GM21619 (cell line): ENCODE measurements at regions not wholly inside any gene's neighbourhood (a gene's known extent, or its start where the extent isn't known, plus 50 kb on each side); places are given as distances from the start of the nearest gene placed in this dataset.
"Not testable (repeated sequence)": the region's sequence is repeated elsewhere in the genome, so short reads cannot be mapped to it uniquely, and the experiment has no call there.

Experiments used
- ATAC-seq: cut with Tn5 transposase; IDR thresholded peaks from one replicate; pipeline ENCODE4 v1.9.1; 2021; ENCODE audit not compliant: unreplicated experiment

DNA sequence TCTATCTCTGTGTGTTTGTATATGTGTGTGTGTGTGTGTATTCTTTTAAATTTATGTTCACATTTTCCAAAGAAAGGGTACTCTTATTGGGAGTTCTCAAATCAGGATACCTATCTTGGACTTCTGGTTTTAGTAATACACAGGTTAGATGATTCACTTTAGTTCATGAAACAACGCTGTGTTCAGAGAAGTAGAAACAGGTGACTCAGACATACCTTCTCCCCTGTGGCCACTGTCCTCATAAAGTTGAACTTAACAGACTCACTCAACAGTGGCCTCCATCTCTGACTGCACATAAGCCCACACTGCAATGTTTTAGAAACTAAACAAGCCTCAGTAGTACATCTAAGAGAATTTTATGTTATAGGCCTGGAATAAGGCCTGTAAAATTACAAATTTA is 566.6 kb upstream of the VRK2 start:
- no peak for ATAC-seq

DNA sequence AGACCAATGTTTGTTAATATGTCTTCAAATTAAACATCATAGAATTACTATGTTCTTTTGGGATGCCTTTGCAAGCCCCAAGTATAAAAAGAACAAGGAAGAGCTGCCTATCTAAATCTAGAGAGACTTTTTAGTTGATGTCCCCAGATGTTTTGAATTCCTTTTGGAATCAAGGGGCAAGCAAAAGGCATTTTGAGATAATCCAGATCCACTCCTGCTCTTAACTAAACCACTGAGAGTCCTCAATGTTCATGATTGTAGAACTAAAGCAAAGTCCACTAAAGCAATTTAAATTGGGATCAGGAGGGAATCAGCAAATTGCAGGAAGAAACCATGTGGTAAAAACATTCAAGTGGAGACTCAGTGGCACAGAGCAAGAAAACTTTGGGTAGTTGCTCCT is 558.5 kb upstream of the VRK2 start:
- ATAC-seq = no peak

DNA sequence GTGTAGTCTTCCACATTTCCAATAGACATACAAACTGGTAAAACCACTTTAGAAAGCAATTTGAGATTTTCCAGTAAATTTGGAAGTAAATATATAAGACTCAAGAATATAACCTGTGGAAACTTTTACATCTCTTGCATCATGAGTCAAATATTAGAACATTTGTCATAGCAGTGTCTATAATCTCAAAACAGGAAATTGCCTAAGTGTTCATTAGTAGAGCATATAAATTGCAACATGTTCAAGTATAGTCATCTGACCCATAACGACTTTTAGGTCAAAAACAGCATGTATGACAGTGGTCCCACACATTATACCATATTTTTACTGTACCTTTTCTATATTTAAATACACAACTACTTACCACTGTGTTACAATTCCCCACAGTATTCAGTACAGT is 555.9 kb upstream of the VRK2 start:
- no peak for ATAC-seq

DNA sequence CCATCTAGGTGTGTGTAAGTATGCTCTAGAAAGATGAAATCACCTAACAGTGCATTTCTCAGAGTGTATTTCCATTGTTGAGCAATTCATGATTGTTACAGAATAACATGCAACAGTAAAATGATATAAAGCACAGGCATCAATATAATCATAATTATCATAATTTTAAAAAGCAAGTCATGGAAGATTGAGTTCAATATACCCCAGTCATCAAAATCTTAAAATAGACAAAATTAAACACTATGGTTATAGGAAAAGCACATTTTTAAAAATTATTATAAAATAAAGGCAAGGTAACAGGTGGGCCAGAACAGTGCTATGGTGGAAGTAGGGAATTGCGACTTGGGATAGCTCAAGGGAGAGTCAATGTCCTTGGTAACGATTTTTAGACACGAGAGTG is 555.4 kb upstream of the VRK2 start:
- ATAC-seq = no peak

DNA sequence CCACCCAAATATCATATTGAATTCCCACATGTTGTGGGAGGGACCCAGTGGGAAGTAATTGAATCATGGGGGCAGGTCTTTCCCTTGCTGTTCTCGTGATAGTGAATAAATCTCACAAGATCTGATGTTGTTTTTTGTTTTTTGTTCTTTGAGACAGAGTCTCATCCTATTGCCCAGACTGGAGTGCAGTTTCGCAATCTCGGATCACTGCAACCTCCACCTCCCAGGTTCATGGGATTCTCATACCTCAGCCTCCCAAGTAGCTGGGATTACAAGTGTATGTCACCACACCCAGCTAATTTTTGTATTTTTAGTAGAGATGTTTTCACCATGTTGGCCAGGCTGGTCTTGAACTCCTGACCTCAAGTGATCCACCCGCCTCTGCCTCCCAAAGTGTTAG is 552.6 kb upstream of the VRK2 start:
- ATAC-seq = not testable (repeated sequence)

DNA sequence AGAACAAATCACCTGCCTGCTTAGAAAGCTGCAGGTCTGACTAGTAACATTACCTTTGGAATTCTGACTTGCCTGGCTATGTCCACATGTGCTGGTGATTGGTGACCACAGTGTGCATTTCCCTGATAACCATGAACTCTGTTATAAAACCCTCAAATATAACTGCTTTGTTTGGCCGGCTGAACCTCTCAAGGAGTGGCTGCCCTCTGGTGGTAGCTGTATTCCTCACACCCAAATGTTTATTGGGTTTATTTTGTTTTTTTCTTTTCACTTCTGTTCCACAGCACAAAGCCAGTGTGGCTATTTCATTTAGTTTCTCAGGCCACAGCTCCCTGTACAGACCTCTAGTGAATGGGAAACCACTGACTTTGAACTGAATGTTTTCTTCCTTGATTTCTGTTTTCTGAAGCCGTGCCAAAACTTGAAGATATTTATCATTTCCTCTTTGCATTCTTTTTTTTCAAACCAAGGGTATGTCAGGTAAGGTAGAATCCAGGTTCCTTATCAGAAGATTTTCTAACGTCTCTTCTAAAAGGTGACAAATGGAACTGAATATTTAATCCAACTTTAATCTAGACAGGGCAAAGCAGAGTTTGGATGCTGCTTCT is 549.0 kb upstream of the VRK2 start:
- peak; percentile 84 for ATAC-seq

DNA sequence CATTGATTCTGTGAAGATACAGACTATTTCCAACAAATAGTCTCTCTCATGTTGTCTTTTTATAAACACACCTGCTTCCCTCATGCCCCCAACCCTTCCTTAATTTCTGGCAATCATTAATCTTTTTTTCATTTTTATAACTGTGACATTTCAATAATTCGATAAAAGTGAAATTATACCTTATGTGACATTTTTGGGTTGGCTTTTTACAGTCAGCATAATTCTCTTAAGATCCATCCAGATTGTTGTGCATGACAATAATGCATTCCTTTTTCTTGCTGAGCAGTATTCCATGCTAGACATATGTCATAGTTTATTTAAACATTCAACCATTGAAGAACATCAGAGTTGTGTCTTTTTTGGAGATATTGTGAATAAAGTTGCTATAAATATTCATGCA is 541.8 kb upstream of the VRK2 start:
- no peak for ATAC-seq

DNA sequence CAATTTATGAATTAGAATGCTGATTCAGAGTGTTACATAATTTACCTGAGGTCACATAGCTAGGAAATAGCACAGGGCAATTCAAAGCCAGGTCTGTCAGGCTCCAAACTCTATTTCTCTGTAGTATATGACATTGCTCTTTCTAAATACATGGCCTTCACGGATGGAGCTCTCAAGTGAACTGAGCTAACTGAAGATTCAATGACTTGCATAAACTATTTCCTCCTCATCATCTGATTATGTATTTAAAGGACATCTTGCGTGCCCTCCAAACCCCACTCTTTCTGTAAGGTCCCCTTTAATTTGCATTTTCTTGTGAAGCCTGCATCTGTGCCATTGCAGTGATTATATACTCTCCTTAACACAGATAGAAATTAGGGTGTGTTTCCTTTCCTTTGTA is 537.4 kb upstream of the VRK2 start:
- no peak for ATAC-seq

DNA sequence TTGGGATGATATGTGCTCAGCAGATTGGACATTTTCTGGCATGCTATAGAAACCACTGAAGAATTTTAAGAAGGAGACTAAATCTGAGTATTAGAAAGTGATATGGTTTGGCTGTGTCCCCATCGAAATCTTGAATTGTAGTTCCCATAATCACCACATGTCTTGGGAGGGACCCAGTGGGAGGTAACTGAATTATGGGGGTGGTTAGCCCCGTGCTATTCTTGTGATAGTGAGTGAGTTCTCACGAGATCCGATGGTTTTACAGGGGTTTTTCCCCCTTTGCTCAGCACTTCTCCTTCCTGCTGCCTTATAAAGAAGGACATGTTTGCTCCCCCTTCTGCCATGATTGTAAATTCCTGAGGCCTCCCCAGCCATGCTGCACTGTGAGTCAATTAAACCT is 535.9 kb upstream of the VRK2 start:
- no peak for ATAC-seq

DNA sequence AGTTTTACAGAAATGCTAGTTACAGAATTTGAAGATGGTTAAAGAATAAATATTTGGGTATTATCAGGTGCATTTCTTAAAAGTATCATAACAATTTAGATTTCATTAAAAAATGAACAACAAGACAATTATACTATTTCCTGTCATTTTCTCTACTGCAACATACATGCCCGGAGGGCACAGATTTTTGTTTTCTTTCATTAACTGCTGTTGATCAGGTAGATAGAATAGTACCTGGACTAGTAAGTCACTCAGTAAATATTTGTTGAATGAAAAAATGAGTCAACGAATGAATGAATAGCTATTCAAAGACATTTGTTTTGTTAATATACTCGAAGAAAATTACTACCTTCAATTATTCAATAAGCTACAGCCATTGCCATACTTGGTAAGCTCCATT is 531.2 kb upstream of the VRK2 start:
- ATAC-seq = no peak

DNA sequence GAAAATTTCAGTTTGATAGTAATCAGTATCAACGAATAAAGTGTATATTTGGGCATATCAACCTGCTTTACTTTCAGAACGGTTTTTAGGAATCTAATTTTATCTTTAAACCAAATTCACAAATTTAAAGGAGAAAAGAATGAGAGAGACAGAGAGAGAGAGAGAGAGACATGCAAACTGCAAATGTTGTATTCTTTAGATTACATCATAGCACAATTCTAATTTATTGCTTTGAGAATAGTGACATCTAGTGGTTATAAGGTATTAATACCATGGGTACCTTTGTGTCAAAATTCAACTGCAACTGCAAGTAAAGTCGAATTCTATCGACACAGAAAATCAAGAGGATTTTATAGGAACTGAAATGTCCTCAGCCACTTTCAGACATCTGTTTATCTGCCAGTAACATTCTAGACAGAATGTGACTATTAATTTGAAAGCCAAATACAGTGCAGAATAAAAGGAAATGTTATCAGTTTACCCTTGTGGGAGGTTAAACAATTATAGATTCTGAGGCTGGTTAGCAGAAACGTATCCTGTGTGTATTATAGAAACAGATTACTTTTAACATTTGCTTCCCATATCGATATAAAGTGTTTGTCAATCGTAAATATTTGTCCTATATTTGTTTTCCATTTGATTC is 529.8 kb upstream of the VRK2 start:
- peak; percentile 95 for ATAC-seq

DNA sequence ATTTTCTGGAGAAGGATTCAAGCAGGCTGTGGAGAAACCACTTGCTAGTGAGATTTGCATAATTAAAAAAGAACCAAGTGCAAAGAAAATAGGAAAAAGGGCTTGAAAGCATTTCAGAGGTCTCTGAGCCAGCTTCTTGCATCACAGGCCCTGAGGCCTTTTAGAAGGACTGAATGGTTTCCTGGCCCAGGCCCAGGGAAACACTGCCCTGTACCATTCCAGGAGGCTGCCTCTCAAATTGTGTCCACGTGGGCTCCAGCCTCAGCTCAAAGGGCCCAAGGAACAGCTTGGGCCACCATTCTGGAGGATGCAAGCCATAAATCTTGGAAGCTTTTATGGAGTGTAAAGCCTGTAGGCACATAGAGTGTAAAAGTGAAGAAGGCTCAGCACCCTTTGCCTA is 523.3 kb upstream of the VRK2 start:
- ATAC-seq = no peak

DNA sequence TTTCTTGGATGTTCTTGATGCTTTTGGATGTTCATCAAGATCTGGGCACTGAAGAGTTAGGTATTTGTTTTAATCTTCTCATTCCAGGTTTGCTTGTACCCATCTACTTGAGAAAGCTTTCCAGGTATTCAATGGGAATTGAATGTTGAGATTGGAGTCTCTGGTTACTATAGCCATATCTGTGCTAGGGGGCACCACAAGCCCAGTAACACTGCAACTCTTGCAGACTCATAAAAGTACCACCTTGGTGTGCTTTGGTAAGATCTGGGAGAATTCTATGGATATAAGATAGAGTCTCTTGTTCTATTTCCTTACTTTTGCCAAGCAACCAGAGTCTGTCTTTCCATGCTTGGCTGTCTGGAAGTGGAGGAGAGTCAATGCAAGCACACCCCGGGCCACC is 518.9 kb upstream of the VRK2 start:
- ATAC-seq = no peak

DNA sequence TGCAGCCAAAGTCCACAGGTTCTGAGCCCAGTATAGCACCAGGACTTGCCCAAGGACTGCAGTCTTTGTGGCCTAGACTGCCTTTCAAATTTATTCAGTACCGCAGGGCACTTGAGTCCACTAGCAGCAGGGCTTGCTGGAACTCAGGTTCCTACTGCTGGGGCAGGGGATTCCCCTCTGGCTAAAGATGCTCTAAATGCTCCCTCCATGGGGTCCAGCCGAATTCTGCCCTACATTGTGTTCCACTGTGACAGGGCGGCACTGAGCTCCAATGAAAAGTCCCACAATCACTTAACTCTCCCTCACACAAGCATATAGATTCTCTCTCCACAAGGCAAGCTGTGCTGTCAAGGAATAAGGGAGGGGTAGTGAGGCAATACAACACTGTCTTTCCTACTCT is 518.1 kb upstream of the VRK2 start:
- ATAC-seq = no peak

DNA sequence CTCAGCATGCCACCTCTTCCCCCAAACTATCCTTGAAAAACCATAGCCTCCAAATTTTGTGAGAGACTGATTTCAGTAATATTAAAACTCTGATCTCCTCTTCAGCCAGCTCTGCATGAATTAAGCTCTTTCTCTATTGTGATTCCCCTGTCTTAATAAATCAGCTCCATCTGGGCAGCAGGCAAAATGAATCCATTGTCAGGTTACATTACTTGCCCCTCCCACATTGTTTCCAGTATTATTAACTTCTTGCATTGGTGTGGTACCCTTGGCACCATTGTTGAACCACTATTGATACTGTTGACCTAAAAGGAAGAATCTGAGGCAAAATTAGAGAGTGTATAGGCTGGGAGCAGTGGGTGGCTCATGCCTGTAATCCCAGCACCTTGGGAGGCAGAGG is 512.2 kb upstream of the VRK2 start:
- no peak for ATAC-seq

DNA sequence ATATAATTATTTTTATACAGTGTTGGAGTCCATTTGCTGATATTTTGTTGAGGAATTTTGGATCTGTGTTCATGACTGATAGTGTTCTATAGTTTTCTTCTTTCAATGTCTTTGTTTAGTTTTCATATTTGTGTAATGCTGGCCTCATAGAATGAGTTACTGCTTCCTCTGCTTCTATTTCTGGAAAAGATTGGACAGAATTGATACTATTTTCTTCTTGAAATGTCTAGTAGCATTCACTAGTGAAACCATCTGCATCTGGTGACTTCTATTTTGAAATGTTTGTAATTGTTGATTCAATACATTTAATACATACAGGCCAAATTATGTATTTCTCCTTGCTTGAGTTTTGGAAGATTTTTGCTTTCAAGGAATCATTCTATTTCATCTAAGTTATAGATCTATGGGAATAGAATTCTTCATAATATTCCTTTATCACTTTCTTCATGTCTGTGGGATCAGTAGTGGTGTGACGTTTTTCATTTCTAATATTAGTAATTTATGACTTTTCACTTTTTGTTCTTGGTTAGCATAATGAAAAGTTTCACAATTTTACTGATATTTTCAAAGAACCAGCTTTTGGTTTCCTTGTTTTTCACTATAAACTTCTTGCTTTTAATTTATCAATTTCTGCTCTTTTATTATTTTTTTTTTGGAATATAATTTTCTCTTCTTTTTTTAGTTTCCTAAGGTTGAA is 509.9 kb upstream of the VRK2 start:
- ATAC-seq = no peak

DNA sequence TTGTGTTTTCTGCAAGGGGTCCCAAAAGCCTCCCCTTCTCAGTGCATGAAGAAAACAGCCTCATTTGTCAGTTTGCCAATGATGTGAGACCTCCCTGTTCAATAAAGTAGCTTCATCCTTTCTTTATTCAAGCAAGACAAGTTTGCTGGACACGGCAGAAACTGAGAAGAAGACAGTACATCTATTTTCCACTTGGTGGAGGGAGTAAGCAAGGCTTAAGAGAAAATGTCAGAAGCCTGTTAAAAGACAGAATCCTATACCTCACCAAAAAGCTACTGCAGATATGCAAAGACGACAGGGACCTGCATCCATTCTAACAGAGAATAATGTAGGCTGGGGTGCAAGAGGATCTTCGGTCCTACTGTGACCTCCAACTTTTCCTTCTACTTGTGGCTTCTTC is 506.8 kb upstream of the VRK2 start:
- ATAC-seq = no peak

DNA sequence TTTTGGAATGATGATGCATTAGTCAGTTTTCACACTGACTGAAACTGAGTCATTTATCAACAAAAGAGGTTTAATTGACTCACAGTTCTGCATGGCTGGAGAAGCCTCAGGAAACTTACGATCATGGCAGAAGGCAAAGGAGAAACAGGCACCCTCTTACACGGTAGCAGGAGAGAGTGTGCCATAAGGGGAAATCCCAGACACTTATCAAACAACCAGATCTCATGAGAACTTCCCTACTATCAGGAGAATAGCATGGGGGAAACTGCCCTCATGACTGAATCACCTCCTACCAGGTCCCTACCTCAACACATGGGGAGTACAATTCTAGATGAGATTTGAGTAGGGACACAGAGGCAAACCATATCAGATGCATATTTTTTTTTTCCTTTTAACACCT is 504.5 kb upstream of the VRK2 start:
- no peak for ATAC-seq

DNA sequence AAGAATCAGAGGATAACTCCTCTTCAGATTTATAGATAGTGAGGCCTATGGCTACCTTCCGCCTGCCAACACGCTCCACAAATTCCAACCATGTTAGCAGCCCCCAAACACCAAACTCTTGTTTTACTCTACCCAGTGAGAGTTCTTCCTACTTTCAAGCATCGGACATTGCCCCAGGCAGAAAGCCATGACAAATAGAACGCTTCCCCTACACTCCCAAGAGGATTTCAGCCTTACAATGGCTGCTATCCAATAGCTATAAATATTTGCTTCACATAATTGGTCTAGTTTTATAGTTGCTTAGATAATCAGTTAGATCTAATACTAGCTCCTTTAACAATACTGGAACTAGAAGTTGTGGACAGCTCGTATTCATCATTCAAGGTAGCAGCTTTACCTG is 503.4 kb upstream of the VRK2 start:
- ATAC-seq = no peak

DNA sequence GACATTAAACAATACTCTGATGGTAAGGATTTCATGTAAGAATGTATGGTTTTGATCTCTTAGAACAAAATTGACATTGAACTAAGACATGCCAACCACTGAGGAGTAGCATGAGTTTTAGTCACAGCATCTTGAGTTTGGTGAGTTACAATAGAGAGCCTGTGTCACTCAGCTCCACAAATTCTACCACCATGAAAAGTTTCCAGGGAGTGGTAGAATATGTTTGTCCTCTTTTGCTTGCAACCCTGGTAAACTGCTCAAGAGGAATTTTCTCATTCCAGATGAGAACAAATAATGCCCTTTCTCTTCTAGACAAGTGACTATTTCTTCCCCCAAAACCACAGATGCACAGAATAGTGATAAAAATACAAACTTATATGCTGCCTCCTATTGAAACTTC is 502.0 kb upstream of the VRK2 start:
- ATAC-seq = no peak

DNA sequence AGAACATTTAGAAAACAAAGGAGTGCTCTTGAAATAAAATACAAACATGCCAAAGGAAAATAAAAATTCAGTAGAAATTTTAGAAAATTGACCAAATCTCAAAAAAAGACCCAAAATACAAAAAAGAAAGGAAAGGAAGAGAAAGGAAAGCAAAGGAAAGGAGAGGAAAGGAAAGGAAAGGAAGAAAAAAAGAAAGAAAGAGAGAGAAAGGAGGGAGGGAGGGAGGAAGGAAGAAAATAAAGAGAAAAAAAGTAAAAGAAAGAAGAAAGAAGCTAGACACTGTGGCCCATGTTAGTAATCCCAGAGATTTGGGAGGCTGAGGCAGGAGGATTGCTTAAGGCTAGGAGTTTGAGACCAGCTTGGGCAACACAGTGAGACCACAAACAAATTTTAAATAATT is 500.1 kb upstream of the VRK2 start:
- no peak for ATAC-seq

DNA sequence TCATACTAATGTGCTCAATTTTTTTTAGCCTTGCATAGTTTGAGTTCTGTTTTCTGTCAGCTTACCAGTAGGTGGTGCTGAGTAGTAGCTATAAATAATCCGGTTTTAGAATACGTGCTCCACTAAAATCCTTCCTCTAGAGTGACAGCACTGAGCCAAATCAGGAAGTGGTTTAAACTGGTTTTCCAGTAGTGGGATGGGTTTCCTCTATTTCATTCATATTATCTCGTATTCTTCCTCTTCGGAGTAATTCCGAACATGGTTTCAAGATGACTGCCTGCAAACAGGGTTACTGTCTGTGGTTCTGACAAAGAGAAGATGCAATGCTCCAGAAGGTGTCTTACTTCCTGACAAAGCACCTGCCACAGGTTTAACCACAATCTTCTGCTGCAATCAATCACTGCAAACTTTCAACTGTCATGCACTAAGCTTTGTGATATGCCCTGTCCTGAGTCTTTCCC is 496.9 kb upstream of the VRK2 start:
- peak; percentile 61 for ATAC-seq

DNA sequence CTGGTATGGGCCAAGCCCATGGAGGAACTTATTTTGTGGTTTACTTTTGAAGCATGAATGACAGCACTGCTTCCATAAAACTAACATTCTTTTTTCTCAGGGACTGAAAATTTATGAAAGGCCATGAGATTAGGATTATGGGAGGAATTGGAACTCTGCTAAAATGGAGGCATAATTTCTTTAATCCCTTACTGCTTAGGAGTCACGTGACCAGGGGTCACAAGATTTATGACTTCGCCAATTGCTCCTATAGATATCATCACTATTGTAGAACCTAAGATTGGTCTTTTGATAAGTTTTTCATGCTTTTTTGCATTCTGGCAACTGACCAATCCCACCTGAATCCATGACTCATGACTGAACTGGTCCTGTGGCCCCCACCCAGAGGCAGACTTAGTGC is 495.7 kb upstream of the VRK2 start:
- no peak for ATAC-seq
